ENCODE measurements at regions not wholly inside any gene's neighbourhood (a gene's known extent, or its start where the extent isn't known, plus 50 kb on each side); places are given as distances from the start of the nearest gene placed in this dataset.

- Histone ChIP-seq H3K4me1 (no peaks in the 10 kb centered on the region), H3K36me3 (no peaks in the 10 kb centered on the region), H3K9me3 (no peaks in the 10 kb centered on the region), H3K4me3 (no peak overlapping the region), H3K27ac (no peak overlapping the region), H3K27me3 (no peaks in the 10 kb centered on the region)
- intact Hi-C loops (cut with DNase I; ENCODE audit: low total_unique reads), result no loop called here
- DNase-seq (ENCODE audit: low spot score in 2 of 2), result no peak
- no peak for TF ChIP-seq POLR2A (IDR thresholded peaks at IDR 0.05)
These were observed 411.1 kb upstream of the ITGA1 start for GRCh38 chr5:52376592-52376991.

- no peak overlapping the region for H3K27ac ChIP-seq
- intact Hi-C loops (cut with DNase I; ENCODE audit: low total_unique reads), result no loop called here
- H3K4me3 ChIP-seq, result no peak overlapping the region
- no peaks in the 10 kb centered on the region for H3K4me1 ChIP-seq
- no peaks in the 10 kb centered on the region for H3K9me3 ChIP-seq
- DNase-seq (ENCODE audit: low spot score in 2 of 2), result no peak
- H3K27me3 ChIP-seq, result no peaks in the 10 kb centered on the region
- TF ChIP-seq POLR2AphosphoS5 (IDR thresholded peaks at IDR 0.05) (no peak), POLR2A (IDR thresholded peaks at IDR 0.05) (no peak)
- TF ChIP-seq, protein P1, sequence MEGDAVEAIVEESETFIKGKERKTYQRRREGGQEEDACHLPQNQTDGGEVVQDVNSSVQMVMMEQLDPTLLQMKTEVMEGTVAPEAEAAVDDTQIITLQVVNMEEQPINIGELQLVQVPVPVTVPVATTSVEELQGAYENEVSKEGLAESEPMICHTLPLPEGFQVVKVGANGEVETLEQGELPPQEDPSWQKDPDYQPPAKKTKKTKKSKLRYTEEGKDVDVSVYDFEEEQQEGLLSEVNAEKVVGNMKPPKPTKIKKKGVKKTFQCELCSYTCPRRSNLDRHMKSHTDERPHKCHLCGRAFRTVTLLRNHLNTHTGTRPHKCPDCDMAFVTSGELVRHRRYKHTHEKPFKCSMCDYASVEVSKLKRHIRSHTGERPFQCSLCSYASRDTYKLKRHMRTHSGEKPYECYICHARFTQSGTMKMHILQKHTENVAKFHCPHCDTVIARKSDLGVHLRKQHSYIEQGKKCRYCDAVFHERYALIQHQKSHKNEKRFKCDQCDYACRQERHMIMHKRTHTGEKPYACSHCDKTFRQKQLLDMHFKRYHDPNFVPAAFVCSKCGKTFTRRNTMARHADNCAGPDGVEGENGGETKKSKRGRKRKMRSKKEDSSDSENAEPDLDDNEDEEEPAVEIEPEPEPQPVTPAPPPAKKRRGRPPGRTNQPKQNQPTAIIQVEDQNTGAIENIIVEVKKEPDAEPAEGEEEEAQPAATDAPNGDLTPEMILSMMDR (IDR thresholded peaks at IDR 0.05), result no peak
- no peaks in the 10 kb centered on the region for H3K36me3 ChIP-seq
These were observed 409.5 kb upstream of the ITGA1 start for GRCh38 chr5:52378237-52378636.

DNA sequence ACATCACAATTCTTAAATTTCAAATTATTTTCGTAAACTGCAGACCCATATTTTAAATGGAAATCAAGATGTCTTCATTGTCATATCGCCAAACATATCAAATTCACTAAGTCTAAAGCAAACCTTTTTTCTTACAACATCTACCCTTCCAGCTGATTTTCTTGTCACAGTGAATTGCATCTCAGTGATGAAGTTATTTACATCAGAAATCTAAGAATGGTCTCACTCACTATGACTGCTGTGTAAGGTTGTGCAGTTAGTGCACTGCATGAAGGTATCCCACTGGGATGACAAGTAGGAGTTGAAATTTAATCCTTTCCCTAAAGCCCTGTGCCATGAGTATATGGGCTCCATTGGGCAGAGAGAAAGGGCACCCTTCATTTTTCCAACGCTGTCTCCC, 399.4 kb upstream of the ITGA1 start:
- Histone ChIP-seq H3K27ac (no peak overlapping the region), H3K9me3 (no peaks in the 10 kb centered on the region), H3K4me3 (no peak overlapping the region), H3K36me3 (no peaks in the 10 kb centered on the region), H3K4me1 (no peaks in the 10 kb centered on the region), H3K27me3 (no peaks in the 10 kb centered on the region)
- TF ChIP-seq, protein P1 (IDR thresholded peaks at IDR 0.05), result no peak
- TF ChIP-seq POLR2AphosphoS5 (IDR thresholded peaks at IDR 0.05) (no peak), POLR2A (IDR thresholded peaks at IDR 0.05) (no peak)
- no peak for DNase-seq (ENCODE audit: low spot score in 2 of 2)
- intact Hi-C loops (cut with DNase I; ENCODE audit: low total_unique reads), result no loop called here

DNA sequence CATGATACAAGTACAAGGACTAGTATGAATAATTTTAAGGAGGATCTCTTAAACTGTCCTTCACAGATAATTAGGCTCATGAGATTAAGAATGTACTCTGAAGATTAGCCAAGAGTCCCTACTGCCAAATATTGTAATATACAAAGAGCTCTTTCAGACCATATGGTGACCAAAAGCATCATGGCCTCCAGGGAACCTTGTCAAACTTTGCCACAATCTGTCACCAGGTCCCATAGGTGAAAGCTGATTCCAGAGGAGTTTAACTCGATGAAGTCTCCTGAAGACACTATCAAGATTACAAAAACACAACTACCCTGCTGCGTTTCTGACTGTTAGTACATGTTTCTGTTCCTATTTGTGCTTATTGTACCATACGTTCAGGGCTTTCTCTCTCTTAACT, 395.4 kb upstream of the ITGA1 start:
- intact Hi-C loops (cut with DNase I; ENCODE audit: low total_unique reads), result no loop called here
- TF ChIP-seq, protein P1 (IDR thresholded peaks at IDR 0.05), result no peak
- no peak for TF ChIP-seq POLR2AphosphoS5 (IDR thresholded peaks at IDR 0.05)
- TF ChIP-seq POLR2A (IDR thresholded peaks at IDR 0.05), result no peak
- H3K27ac ChIP-seq, result no peak overlapping the region
- DNase-seq (ENCODE audit: low spot score in 2 of 2), result no peak
- H3K9me3 ChIP-seq, result no peaks in the 10 kb centered on the region
- H3K36me3 ChIP-seq, result no peaks in the 10 kb centered on the region
- no peaks in the 10 kb centered on the region for H3K27me3 ChIP-seq
- no peak overlapping the region for H3K4me3 ChIP-seq
- no peaks in the 10 kb centered on the region for H3K4me1 ChIP-seq

DNA sequence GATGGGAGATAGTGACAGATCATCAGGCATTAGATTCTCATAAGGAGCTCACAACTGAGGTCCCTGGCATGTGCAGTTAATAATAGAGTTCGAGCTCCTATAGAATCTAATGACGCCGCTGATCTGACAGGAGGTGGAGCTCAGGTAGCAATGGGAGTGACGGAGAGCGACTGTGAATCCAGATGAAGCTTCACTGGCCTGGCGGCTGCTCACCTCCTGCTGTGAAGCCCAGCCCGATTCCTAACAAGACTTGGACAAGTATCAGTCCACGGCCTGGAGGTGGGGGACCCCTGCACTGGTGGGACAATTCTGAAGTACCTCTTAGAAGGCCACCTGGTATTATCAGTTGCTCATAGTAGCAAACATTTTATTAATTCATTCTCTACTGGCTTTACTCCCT, 377.9 kb upstream of the ITGA1 start:
- H3K9me3 ChIP-seq, result no peaks in the 10 kb centered on the region
- H3K27ac ChIP-seq, result no peak overlapping the region
- H3K27me3 ChIP-seq, result no peaks in the 10 kb centered on the region
- no peak overlapping the region for H3K4me3 ChIP-seq
- no peak for TF ChIP-seq POLR2A (IDR thresholded peaks at IDR 0.05)
- TF ChIP-seq, protein P1 (IDR thresholded peaks at IDR 0.05), result no peak
- TF ChIP-seq POLR2AphosphoS5 (IDR thresholded peaks at IDR 0.05), result no peak
- no peaks in the 10 kb centered on the region for H3K4me1 ChIP-seq
- no peak for DNase-seq (ENCODE audit: low spot score in 2 of 2)
- no peaks in the 10 kb centered on the region for H3K36me3 ChIP-seq
- intact Hi-C loops (cut with DNase I; ENCODE audit: low total_unique reads), result no loop called here

DNA sequence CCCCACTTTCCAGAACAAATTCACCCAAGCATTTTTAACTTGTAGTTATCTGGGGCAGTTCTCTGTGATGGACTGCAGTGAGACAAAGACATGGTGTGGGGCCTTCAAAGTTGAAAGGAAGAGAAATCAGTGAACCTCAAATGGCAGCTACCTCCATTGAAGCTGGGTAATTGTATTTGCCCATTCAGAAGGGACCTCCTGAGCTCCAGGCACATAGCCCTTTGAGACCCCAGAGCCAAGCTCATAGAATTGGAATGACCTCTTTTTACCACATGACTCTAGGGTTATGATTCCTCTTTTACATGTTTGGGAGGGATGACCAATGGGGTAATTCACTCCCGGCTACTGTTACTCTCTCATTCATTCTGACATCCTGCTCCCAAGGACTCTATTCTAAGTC, 368.4 kb upstream of the ITGA1 start:
- no peak for DNase-seq (ENCODE audit: low spot score in 2 of 2)
- H3K4me3 ChIP-seq, result no peak overlapping the region
- H3K4me1 ChIP-seq, result no peaks in the 10 kb centered on the region
- TF ChIP-seq POLR2A (IDR thresholded peaks at IDR 0.05) (no peak), POLR2AphosphoS5 (IDR thresholded peaks at IDR 0.05) (no peak)
- H3K27ac ChIP-seq, result no peak overlapping the region
- H3K9me3 ChIP-seq, result no peaks in the 10 kb centered on the region
- H3K36me3 ChIP-seq, result no peaks in the 10 kb centered on the region
- intact Hi-C loops (cut with DNase I; ENCODE audit: low total_unique reads), result no loop called here
- no peaks in the 10 kb centered on the region for H3K27me3 ChIP-seq
